Colonic mucosa (tissue), 4 donors: ENCODE measurements at regions not wholly inside any gene's neighbourhood (a gene's known extent, or its start where the extent isn't known, plus 50 kb on each side); places are given as distances from the start of the nearest gene placed in this dataset.
A peak's percentile ranks its signal among the peaks of the same experiment; 100 is the strongest.

Experiments
- DNase-seq: peaks from one replicate; pipeline ENCODE4 v3.0.0-alpha.2; 2020
- H3K27ac ChIP-seq: fragments of 200-600 bp; one replicate; pipeline ENCODE4 v1.8.0; 2021
- H3K27me3 ChIP-seq: fragments of 200-600 bp; one replicate; pipeline ENCODE4 v1.8.0; 2021
- H3K36me3 ChIP-seq: fragments of 200-600 bp; one replicate; pipeline ENCODE4 v1.8.0; 2021
- H3K4me1 ChIP-seq: fragments of 200-600 bp; one replicate; pipeline ENCODE4 v1.8.0; 2021; ENCODE audit warnings: mild to moderate bottlenecking
- H3K4me3 ChIP-seq: fragments of 200-600 bp; one replicate; pipeline ENCODE4 v1.8.0; 2021
- H3K9ac ChIP-seq, 2 donors: one replicate each; pipeline ENCODE4 v1.7.0; 2013; ENCODE audit warnings: control low read depth in 2 of 2, low read depth in 2 of 2, low read length in 2 of 2
- H3K9me3 ChIP-seq: fragments of 200-600 bp; one replicate; pipeline ENCODE4 v1.8.0; 2021
- CTCF ChIP-seq: fragments of 200-600 bp; IDR thresholded peaks from one replicate; pipeline ENCODE4 v1.8.0; 2022; ENCODE audit warnings: antibody characterized with exemption, mild to moderate bottlenecking
- intact Hi-C: fragments of 100-400 bp; cut with DNase I; formaldehyde crosslinking; loops from one replicate; pipeline ENCODE4 v1.14.1; 2022
- donor health status: healthy.
- donor health status: DM: no; HTN: no; CAD: no.
- donor health status: DM: no; HTN: no; CAD: no.

GRCh38 chrX:96311366-96311765, 373.3 kb upstream of the DIAPH2 start:
- H3K9ac ChIP-seq = no peak overlapping the region
- no peak overlapping the region for H3K27ac ChIP-seq
- H3K27me3 ChIP-seq = no peaks in the 10 kb centered on the region
- no peak overlapping the region for H3K4me3 ChIP-seq
- intact Hi-C loops = no loop called here
- no peaks in the 10 kb centered on the region for H3K4me1 ChIP-seq
- no peaks in the 10 kb centered on the region for H3K9me3 ChIP-seq
- no peak for DNase-seq
- no peaks in the 10 kb centered on the region for H3K36me3 ChIP-seq
- TF ChIP-seq CTCF = no peak

- H3K9ac ChIP-seq = no peak overlapping the region
- intact Hi-C loops = no loop called here
- DNase-seq = no peak
- H3K27ac ChIP-seq = no peak overlapping the region
- H3K4me3 ChIP-seq = no peak overlapping the region
- no peak for TF ChIP-seq CTCF
- H3K4me1 ChIP-seq = no peaks in the 10 kb centered on the region
- H3K9me3 ChIP-seq = no peaks in the 10 kb centered on the region
- H3K27me3 ChIP-seq = no peaks in the 10 kb centered on the region
- H3K36me3 ChIP-seq = no peaks in the 10 kb centered on the region
Measured at GRCh38 chrX:96314985-96315384, 369.7 kb upstream of the DIAPH2 start.

GRCh38 chrX:96361844-96362243, 322.8 kb upstream of the DIAPH2 start:
- DNase-seq = no peak
- H3K9ac ChIP-seq = no peak overlapping the region
- H3K36me3 ChIP-seq = no peaks in the 10 kb centered on the region
- H3K27ac ChIP-seq = no peak overlapping the region
- intact Hi-C loops = no loop called here
- no peak for TF ChIP-seq CTCF
- no peaks in the 10 kb centered on the region for H3K4me1 ChIP-seq
- no peak overlapping the region for H3K4me3 ChIP-seq
- no peaks in the 10 kb centered on the region for H3K9me3 ChIP-seq
- no peaks in the 10 kb centered on the region for H3K27me3 ChIP-seq

- no peaks in the 10 kb centered on the region for H3K36me3 ChIP-seq
- no peak overlapping the region for H3K4me3 ChIP-seq
- intact Hi-C loops = no loop called here
- peak; percentile 54 for TF ChIP-seq CTCF
- no peak overlapping the region for H3K27ac ChIP-seq
- no peaks in the 10 kb centered on the region for H3K9me3 ChIP-seq
- H3K4me1 ChIP-seq = no peaks in the 10 kb centered on the region
- DNase-seq = no peak
- H3K9ac ChIP-seq = no peak overlapping the region
- no peaks in the 10 kb centered on the region for H3K27me3 ChIP-seq
Measured at GRCh38 chrX:96372313-96373046, 312.2 kb upstream of the DIAPH2 start.

GRCh38 chrX:96373047-96373355, 311.6 kb upstream of the DIAPH2 start:
- intact Hi-C loops = no loop called here
- no peaks in the 10 kb centered on the region for H3K36me3 ChIP-seq

More at GRCh38 chrX:96373047-96373355, 311.6 kb upstream of the DIAPH2 start:
- Histone ChIP-seq H3K27ac (no peak overlapping the region), H3K4me3 (no peak overlapping the region), H3K9ac (no peak overlapping the region), H3K4me1 (no peaks in the 10 kb centered on the region), H3K27me3 (no peaks in the 10 kb centered on the region), H3K9me3 (no peaks in the 10 kb centered on the region)
- no peak for TF ChIP-seq CTCF
- no peak for DNase-seq
